ENCODE measurements at regions not wholly inside any gene's neighbourhood (a gene's known extent, or its start where the extent isn't known, plus 50 kb on each side); places are given as distances from the start of the nearest gene placed in this dataset.

DNA sequence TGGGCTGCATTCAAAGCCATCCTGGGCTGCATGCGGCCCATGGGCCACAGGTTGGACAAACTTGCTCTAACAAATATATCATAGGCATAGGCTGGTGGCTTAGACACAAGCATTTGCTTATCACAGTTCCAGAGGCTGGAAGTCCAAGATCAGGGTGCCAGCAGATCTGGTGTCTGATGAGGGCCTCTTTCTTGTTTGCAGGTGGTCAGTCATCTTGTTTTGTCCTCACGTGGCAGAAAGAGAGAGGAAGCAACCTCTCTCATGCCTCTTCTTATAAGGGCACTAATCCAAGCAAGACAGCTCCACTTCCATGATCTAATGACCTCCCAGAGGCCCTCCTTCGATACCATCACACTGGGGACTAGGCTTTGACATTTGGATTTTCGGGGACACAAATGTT, 238.7 kb upstream of the TNRC6C start:
- H3K36me3 Mint-ChIP-seq, result peaks cover 0 to 8% (median 0%) of the 10 kb centered on the region in 3 donors

DNA sequence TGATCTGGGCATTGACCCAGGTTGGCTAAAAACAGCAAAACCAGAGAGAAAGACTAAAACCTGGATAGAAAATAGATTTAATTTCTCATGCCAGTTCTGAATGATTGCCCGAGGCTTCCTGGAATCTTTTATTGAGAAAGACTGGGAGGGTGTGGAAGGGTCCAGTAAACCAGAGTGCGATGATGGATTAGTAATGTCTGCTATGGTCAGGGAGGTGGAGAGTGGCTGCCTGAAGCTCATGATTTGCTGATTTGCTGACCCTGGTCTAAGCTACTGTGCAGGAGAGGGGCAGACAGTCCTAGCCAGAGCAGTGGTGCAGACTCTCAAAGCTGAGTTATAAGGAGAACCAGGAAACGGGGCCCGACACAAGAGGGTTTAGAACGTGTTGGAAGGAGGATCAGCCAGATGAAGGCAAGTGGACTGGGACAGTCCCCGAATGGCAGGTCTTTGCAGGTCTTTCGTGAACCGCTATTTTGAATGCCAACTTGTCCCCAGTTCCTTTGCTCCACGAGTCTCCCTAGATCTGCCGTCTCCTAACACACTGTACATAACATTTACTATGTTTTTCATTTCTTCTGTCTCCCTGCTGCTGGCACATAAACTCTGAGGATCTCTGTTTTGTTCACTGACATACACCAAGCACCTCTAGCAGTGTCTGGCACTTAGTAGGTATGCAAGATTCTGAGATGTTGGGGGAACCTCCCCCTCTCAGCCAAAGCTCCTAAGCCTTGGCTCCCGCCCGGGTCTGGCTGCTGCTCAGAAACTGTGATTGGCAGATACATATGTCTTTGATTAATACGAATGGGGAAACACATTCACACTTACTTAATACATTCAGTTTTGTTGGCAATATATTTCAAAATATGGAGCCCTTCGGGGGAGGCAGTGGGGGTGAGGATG, 237.3 kb upstream of the TNRC6C start:
- Mint-ChIP-seq H3K9me3 (peaks cover 0 to 4% (median 2%) of the 10 kb centered on the region in 9 donors), H3K36me3 (peaks cover 0 to 4% (median 0%) of the 10 kb centered on the region in 3 donors), H3K27ac (peak overlapping the region in 2 of 10 donors; percentile 38 to 42), H3K27me3 (peaks cover 0 to 10% (median 0%) of the 10 kb centered on the region in 5 donors), H3K4me3 (no peak overlapping the region), H3K4me1 (peaks cover 0 to 11% (median 4%) of the 10 kb centered on the region in 4 donors)
- ATAC-seq (no peak), DNase-seq (peak in 1 of 10 donors; percentile 1)
- POLR2A ChIA-PET, result interaction anchor here (0.6 kb wide), 1 partner anchor 268 kb away, joined by 3 read pairs; no protein-coding TSS in a partner anchor

More for the DNA sequence above, 238.7 kb upstream of the TNRC6C start:
- peaks cover 0 to 14% (median 6%) of the 10 kb centered on the region in 9 donors for H3K9me3 Mint-ChIP-seq
- DNase-seq, result peak in 1 of 10 donors; percentile 6
- peak overlapping the region in 1 of 10 donors; percentile 1 for H3K27ac Mint-ChIP-seq
- POLR2A ChIA-PET, result no interaction called here
- H3K4me3 Mint-ChIP-seq, result no peak overlapping the region
- peaks cover 0 to 11% (median 4%) of the 10 kb centered on the region in 4 donors for H3K4me1 Mint-ChIP-seq
- peaks cover 0 to 15% (median 0%) of the 10 kb centered on the region in 5 donors for H3K27me3 Mint-ChIP-seq
- ATAC-seq, result no peak

DNA sequence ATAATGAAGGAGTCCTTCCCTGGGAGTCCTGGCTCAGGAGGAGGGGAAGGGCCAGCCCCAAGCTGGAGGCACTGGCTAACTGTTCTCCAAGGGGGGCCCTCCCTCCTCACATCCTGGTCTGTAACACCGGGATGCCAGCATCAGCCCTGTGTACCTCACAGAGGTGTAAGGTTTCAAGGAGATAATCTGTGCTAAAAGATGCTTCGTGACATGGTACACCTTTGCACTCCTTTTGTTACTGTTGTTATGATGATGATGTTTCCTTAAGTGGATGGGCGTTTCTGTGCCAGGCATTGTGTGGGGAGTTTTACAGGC, 236.7 kb upstream of the TNRC6C start:
- peak in 1 of 10 donors; percentile 6 for DNase-seq
- no peak for ATAC-seq
- no peak overlapping the region for H3K4me3 Mint-ChIP-seq

DNA sequence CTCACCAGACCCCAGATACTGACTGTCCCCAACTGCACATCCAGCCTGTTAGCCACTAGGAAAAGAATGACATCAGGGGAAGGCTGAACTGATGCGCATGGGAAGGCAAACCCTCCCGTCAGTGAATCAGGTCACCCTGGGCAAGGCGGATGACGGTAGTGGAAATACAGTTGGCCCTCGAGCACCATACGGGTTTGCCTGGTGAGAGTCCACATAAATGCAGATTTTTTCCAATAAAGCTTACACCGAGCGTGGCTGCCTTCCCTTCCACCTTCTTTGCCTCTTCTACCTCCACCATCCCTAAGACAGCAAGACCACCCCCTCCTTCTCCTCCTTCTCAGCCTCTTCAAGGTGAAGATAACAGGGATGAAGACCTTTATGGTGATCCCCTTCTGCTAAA, 236.1 kb upstream of the TNRC6C start:
- POLR2A ChIA-PET, result no interaction called here
- DNase-seq, result peak in 1 of 10 donors; percentile 7
- no peaks in the 10 kb centered on the region for H3K9me3 Mint-ChIP-seq
- no peak for ATAC-seq
- peaks cover 0 to 5% (median 0%) of the 10 kb centered on the region in 5 donors for H3K27me3 Mint-ChIP-seq
- H3K4me3 Mint-ChIP-seq, result no peak overlapping the region
- peaks cover 0 to 11% (median 5%) of the 10 kb centered on the region in 4 donors for H3K4me1 Mint-ChIP-seq
- no peaks in the 10 kb centered on the region for H3K36me3 Mint-ChIP-seq
- H3K27ac Mint-ChIP-seq, result no peak overlapping the region

More for the DNA sequence above, 236.7 kb upstream of the TNRC6C start:
- H3K9me3 Mint-ChIP-seq, result peaks cover 0 to 2% (median 0%) of the 10 kb centered on the region in 9 donors
- H3K36me3 Mint-ChIP-seq, result no peaks in the 10 kb centered on the region
- POLR2A ChIA-PET, result no interaction called here
- peaks cover 0 to 7% (median 0%) of the 10 kb centered on the region in 5 donors for H3K27me3 Mint-ChIP-seq
- peaks cover 0 to 11% (median 4%) of the 10 kb centered on the region in 4 donors for H3K4me1 Mint-ChIP-seq
- H3K27ac Mint-ChIP-seq, result peak overlapping the region in 1 of 10 donors; percentile 38

DNA sequence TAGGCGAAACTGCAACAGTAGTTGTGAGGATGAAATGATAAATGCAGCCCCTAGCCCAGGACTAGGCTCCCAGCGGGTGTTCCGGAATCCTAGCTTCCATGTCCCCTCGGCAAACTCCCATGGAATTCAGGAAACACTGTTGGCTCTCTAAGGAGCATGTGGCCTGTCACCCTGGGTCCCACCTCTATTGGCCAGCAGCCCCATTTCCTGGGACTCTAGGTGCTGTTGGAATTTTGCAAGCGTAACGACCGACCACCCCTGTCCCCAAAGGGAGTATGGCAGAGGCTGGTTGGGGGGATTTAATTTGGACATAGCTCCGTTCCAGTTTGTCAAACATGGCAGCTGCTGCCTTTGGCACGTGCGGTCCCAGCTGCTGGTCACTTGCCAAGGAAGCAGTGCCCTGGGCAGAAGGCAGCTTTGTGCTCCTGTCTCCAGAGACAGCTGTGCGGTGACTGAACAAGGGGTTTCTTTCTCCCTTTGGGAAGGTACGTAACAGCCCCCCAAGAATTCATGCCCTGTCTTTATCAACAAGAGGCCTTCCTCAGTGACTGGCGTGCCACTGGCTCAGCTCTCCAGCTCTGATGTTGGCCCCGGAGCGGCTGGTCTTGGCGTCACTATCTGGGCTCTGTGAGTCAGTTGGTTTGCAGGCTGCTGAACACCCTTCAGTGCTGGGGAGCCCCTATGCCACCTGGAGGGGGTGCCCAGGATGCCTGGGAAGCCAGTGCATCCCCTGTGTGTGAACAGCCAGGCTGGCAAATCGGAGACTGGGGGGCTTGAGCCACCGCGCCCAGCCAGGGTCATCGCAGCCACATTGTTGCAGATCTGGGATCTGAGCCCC, 235.2 kb upstream of the TNRC6C start:
- peak in 1 of 10 donors; percentile 11 for DNase-seq
- POLR2A ChIA-PET, result no interaction called here
- Mint-ChIP-seq H3K27ac (no peak overlapping the region), H3K4me1 (peaks cover 2 to 17% (median 8%) of the 10 kb centered on the region in 4 donors), H3K9me3 (no peaks in the 10 kb centered on the region), H3K4me3 (no peak overlapping the region), H3K27me3 (peaks cover 0 to 3% (median 0%) of the 10 kb centered on the region in 5 donors), H3K36me3 (no peaks in the 10 kb centered on the region)
- no peak for ATAC-seq

DNA sequence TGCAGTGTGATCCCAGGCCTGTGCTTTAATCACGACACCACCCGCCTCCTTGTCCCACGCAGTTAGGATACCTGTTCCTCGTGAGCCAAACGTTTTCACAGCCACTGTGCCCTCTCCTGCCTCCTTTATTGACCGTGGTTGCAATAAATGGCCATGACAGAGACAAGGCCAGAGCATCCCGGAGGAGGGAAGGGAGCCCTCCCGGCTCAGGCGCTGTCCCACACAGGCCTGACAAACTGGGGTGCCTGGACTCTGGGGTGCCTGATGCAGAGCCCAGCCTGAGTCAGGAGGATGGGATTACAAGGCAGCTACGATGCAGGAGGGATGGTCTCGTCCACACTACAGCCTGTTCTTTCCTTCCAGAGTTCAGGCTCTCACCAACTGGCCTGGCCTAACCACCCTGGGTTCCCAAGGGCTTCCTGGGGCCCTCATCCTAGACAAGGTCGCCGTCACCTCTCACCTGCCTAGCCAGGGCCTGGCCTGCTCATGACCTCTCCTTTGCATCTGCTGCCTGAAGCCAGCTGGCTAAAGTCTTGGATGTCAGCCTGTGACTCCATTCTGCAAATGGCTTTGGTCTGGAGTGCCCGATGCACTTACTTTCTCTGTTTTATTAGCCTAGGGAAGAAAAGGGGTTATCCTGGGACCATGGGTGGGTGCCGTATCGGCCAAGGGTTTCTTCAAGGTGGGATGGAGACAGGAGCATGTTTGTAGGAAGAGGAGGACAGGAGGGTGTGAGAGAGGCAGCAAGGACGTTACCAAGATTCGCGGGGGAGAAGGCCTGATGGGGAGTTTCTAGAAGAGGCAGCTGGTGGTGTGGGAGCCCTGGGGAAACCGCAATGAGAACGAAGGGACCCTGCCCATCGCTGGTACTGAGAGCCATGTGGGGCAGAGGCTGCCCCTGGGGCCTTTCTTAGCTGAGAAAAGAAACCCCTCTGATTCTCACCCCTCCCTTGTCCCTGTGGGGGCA, 234.3 kb upstream of the TNRC6C start:
- peaks cover 2 to 11% (median 4%) of the 10 kb centered on the region in 4 donors for H3K4me1 Mint-ChIP-seq
- POLR2A ChIA-PET, result interaction anchor here (0.6 kb wide), 1 partner anchor 485 kb away, joined by 4 read pairs; no protein-coding TSS in a partner anchor
- ATAC-seq (no peak), DNase-seq (peak in 1 of 10 donors; percentile 16)
- H3K27ac Mint-ChIP-seq, result peak overlapping the region in 1 of 10 donors; percentile 27
- H3K4me3 Mint-ChIP-seq, result no peak overlapping the region
- no peaks in the 10 kb centered on the region for H3K27me3 Mint-ChIP-seq
- H3K9me3 Mint-ChIP-seq, result peaks cover 0 to 1% (median 0%) of the 10 kb centered on the region in 9 donors
- H3K36me3 Mint-ChIP-seq, result no peaks in the 10 kb centered on the region

DNA sequence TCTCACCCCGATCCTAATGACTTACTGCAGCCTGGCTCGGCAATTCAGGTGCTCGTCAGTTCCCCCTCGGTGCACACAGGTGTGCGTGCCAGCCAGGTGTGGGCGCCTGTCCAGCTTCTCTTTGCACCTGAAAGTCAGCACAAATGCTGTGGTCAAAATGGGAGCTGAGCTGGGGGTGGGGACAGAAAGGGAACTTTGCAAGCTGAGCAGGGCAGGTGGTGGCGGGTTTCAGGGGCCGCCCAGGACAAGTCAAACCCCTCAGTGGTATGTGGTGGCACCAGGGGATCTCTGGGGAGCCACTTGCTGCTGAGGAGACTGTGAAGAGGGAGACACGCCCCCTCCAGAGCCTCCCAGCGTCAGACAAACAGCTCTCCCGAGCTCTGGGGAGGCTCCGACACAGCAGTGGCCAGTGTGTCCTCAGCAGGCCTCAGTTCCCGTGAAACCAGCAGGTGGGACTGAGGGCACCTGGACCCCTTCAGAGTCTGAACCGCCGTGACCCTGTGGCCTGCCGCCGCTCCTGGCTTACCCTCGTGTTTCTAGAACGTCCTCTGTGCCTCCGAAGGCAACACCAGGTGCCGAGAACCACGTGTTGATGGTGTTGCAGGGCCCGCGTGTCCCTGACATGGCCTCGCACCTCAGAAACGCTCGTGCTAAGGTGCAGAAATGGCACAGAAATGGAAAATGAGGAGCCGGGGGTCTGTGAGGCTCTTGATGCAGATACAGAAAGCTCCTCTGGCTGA, 233.5 kb upstream of the TNRC6C start:
- Mint-ChIP-seq H3K36me3 (peaks cover 0 to 6% (median 0%) of the 10 kb centered on the region in 3 donors), H3K4me1 (peaks cover 2 to 11% (median 4%) of the 10 kb centered on the region in 4 donors), H3K4me3 (no peak overlapping the region), H3K9me3 (peaks cover 0 to 7% (median 3%) of the 10 kb centered on the region in 9 donors), H3K27me3 (no peaks in the 10 kb centered on the region), H3K27ac (no peak overlapping the region)
- ATAC-seq (no peak), DNase-seq (peak in 1 of 10 donors; percentile 3)
- POLR2A ChIA-PET, result interaction anchor here (0.6 kb wide), 1 partner anchor 484 kb away, joined by 4 read pairs; no protein-coding TSS in a partner anchor

DNA sequence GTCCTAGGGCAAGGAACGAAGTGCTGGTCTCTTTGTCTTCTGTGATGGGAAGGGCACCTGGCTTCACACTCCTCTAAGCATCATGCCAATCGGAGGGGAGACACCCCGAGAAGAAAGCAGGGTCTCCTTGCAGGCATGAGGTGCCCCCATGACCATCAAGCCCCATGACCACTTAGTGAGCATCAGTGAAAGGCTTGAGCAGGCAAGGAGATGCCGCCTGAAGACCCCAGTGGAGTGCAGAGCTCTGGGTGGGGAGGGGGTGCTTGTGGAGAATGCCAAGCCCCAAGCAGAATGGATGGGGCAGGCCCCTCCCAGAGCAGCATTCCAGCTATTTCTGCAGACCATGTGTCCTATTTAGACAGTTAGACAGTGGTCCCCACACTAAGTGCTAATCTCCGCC, 232.7 kb upstream of the TNRC6C start:
- Mint-ChIP-seq H3K36me3 (peaks cover 0 to 11% (median 2%) of the 10 kb centered on the region in 3 donors), H3K27ac (no peak overlapping the region), H3K9me3 (peaks cover 0 to 15% (median 5%) of the 10 kb centered on the region in 9 donors), H3K4me1 (peaks cover 2 to 11% (median 3%) of the 10 kb centered on the region in 4 donors), H3K27me3 (no peaks in the 10 kb centered on the region), H3K4me3 (no peak overlapping the region)
- ATAC-seq (no peak), DNase-seq (peak in 1 of 10 donors; percentile 10)
- POLR2A ChIA-PET, result no interaction called here

DNA sequence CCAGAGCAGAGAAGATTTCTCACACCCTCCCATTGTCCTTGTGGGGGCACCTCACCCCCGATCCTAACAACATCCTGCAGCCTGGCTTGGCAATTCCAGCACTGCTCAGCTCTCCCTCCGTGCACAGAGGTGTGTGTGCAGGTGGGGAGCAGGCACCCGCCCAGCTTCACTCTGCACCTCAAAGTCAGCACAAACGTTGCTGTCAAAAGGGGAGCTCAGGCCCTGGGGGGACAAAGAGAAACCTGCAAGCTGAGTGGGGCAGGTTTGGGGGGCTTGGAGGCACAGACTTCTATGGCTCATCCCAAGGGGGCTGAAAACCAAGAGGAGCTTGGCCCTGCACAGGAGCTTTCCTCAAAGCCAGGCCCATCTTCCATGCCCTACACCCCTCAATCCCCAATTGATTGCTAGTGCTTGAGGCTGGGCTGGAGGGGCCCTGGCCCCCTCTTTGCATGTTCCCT, 231.9 kb upstream of the TNRC6C start:
- peaks cover 2 to 11% (median 3%) of the 10 kb centered on the region in 4 donors for H3K4me1 Mint-ChIP-seq
- peaks cover 0 to 18% (median 6%) of the 10 kb centered on the region in 9 donors for H3K9me3 Mint-ChIP-seq
- POLR2A ChIA-PET, result no interaction called here
- H3K36me3 Mint-ChIP-seq, result peaks cover 0 to 11% (median 2%) of the 10 kb centered on the region in 3 donors
- no peak overlapping the region for H3K27ac Mint-ChIP-seq
- no peak overlapping the region for H3K4me3 Mint-ChIP-seq
- peak in 1 of 10 donors; percentile 6 for DNase-seq
- no peaks in the 10 kb centered on the region for H3K27me3 Mint-ChIP-seq
- ATAC-seq, result no peak

DNA sequence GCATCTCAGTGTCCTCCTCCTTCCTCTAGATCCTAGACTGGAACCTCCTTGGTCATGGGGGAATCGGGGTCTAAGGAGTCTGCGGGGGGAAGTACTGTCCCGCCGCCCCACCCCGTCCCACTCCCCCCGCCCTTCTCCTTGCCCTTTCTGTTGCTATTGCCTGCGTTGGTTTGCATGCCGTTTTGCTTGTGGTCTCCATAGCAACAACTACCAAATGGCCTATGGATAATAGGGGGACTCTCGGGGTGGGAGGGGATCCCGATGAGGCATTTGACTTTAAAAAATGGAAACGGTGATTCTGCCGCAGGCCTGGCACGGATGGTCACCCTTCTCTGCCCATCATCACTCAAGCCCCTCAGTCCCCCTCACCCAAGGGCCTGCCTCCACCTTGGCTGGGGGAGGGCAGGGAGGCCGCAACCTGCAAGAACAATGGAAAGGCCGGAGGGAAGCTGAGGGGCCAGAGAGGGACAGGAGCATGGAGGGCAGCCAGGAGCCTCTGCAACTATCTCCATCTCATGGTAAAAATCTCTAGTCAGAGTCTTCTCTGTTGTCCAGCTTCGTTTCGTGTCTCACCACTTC, 231.4 kb upstream of the TNRC6C start:
- Mint-ChIP-seq H3K27me3 (no peaks in the 10 kb centered on the region), H3K36me3 (peaks cover 0 to 12% (median 2%) of the 10 kb centered on the region in 3 donors), H3K4me1 (peaks cover 2 to 11% (median 3%) of the 10 kb centered on the region in 4 donors), H3K4me3 (no peak overlapping the region), H3K27ac (peak overlapping the region in 4 of 10 donors; percentile 37 to 79 (median 62)), H3K9me3 (peaks cover 0 to 24% (median 8%) of the 10 kb centered on the region in 9 donors)
- ATAC-seq (no peak), DNase-seq (peak in 1 of 10 donors; percentile 9)
- POLR2A ChIA-PET, result no interaction called here

DNA sequence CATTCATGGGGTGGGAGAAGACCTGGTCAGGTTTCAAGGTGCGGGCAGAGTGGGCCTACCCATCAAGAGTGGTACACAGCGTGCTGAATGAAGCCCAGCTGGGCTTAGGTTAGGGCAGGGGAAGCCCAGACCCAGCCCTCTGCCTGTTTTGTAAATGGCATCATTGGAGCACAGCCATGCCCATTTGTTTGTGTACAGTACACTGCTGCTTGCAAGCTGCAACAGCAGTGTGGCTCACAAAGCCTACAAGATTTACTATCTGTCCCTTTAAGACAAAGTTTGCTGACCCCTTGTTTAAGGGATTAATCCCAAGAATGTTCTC, 230.1 kb upstream of the TNRC6C start:
- H3K9me3 Mint-ChIP-seq, result peaks cover 5 to 37% (median 21%) of the 10 kb centered on the region in 9 donors
- POLR2A ChIA-PET, result no interaction called here
- peaks cover 0 to 10% (median 0%) of the 10 kb centered on the region in 5 donors for H3K27me3 Mint-ChIP-seq
- H3K36me3 Mint-ChIP-seq, result peaks cover 0 to 23% (median 10%) of the 10 kb centered on the region in 3 donors
- H3K4me3 Mint-ChIP-seq, result no peak overlapping the region
- DNase-seq (no peak), ATAC-seq (no peak)
- peaks cover 2 to 11% (median 3%) of the 10 kb centered on the region in 4 donors for H3K4me1 Mint-ChIP-seq
- H3K27ac Mint-ChIP-seq, result no peak overlapping the region

Measured in naive thymus-derived CD8-positive, alpha-beta T cell (primary cell).